Liver (tissue), 8 donors: ENCODE measurements at regions not wholly inside any gene's neighbourhood (a gene's known extent, or its start where the extent isn't known, plus 50 kb on each side); places are given as distances from the start of the nearest gene placed in this dataset.
"Not testable (repeated sequence)": the region's sequence is repeated elsewhere in the genome, so short reads cannot be mapped to it uniquely, and the experiment has no call there.

Experiments used
- DNase-seq: peaks from one replicate; pipeline ENCODE4 v3.0.0-alpha.2; 2017; ENCODE audit warnings: low spot score
- H3K27ac ChIP-seq, 2 donors: one replicate each; pipeline ENCODE4 v1.7.0; 2013; ENCODE audit warnings: inconsistent platforms in 2 of 2, low read length in 2 of 2, control low read depth in 1 of 2, low read depth in 1 of 2, mild to moderate bottlenecking in 1 of 2
- H3K27me3 ChIP-seq, 4 donors: one replicate each; pipeline versions ENCODE4 v1.6.1 to v1.7.0; 2013; ENCODE audit warnings: low read length in 3 of 4, inconsistent platforms in 1 of 4, mild to moderate bottlenecking in 1 of 4, moderate library complexity in 1 of 4; ENCODE audit not compliant: control insufficient read depth in 4 of 4, insufficient read depth in 4 of 4
- H3K36me3 ChIP-seq, 4 donors: one replicate each; pipeline versions ENCODE4 v1.6.1 to v1.7.0; 2013; ENCODE audit warnings: low read length in 3 of 4, mild to moderate bottlenecking in 3 of 4, low read depth in 1 of 4, moderate library complexity in 1 of 4; ENCODE audit not compliant: control insufficient read depth in 4 of 4, insufficient read depth in 3 of 4
- H3K4me1 ChIP-seq, 4 donors: one replicate each; pipeline versions ENCODE4 v1.6.1 to v1.7.0; 2013; ENCODE audit warnings: low read length in 3 of 4, mild to moderate bottlenecking in 3 of 4, moderate library complexity in 1 of 4; ENCODE audit not compliant: control insufficient read depth in 4 of 4, insufficient read depth in 4 of 4
- H3K4me3 ChIP-seq, 3 donors: one replicate each; pipeline versions ENCODE4 v1.6.1 to v1.7.0; 2013; ENCODE audit warnings: low read length in 3 of 3, control low read depth in 1 of 3, low read depth in 1 of 3, mild to moderate bottlenecking in 1 of 3
- H3K9ac ChIP-seq, 2 donors: one replicate each; pipeline ENCODE4 v1.7.0; 2013; ENCODE audit warnings: low read length in 2 of 2, mild to moderate bottlenecking in 2 of 2, moderate library complexity in 2 of 2, control low read depth in 1 of 2, low read depth in 1 of 2
- H3K9me3 ChIP-seq, 4 donors: one replicate each; pipeline versions ENCODE4 v1.6.1 to v1.7.0; 2013; ENCODE audit warnings: low read length in 3 of 4; ENCODE audit not compliant: control insufficient read depth in 4 of 4
- EGR1 ChIP-seq, 2 donors: IDR thresholded peaks; 2 replicates each; pipeline ENCODE4 v1.6.1; 2016 to 2018; ENCODE audit warnings: antibody characterized with exemption in 2 of 2, low read depth in 2 of 2
- FOXA1 ChIP-seq: IDR thresholded peaks from 2 replicates; pipeline ENCODE4 v1.6.1; 2016; ENCODE audit warnings: antibody characterized with exemption
- FOXA2 ChIP-seq: IDR thresholded peaks from 2 replicates; pipeline ENCODE4 v1.6.1; 2016; ENCODE audit warnings: antibody characterized with exemption
- GABPA ChIP-seq, 2 donors: IDR thresholded peaks in 1 of 2; conservative IDR thresholded peaks in 1 of 2; 2 replicates each; pipeline ENCODE4 v1.6.1; 2016; ENCODE audit warnings: antibody characterized with exemption in 2 of 2, mild to moderate bottlenecking in 1 of 2, moderate library complexity in 1 of 2
- HNF4G ChIP-seq: IDR thresholded peaks from 2 replicates; pipeline ENCODE4 v1.6.1; 2016; ENCODE audit warnings: antibody characterized with exemption
- JUND ChIP-seq, 2 donors: IDR thresholded peaks; 2 replicates each; pipeline ENCODE4 v1.6.1; 2016; ENCODE audit warnings: antibody characterized with exemption in 2 of 2
- NR2F2 ChIP-seq: IDR thresholded peaks from 2 replicates; pipeline ENCODE4 v1.6.1; 2016; ENCODE audit warnings: antibody characterized with exemption
- RAD21 ChIP-seq, 2 donors: IDR thresholded peaks; 2 replicates each; pipeline ENCODE4 v1.6.1; 2016; ENCODE audit warnings: antibody characterized with exemption in 2 of 2, mild to moderate bottlenecking in 2 of 2
- RXRA ChIP-seq, 2 donors: IDR thresholded peaks; 2 replicates each; pipeline ENCODE4 v1.6.1; 2017 to 2018; ENCODE audit warnings: antibody characterized with exemption in 2 of 2, mild to moderate bottlenecking in 1 of 2
- SP1 ChIP-seq: IDR thresholded peaks from 2 replicates; pipeline ENCODE4 v1.6.1; 2018; ENCODE audit warnings: antibody characterized with exemption, mild to moderate bottlenecking
- TAF1 ChIP-seq: conservative IDR thresholded peaks from 2 replicates; pipeline ENCODE4 v1.6.1; 2016; ENCODE audit warnings: antibody characterized with exemption, mild to moderate bottlenecking
- YY1 ChIP-seq: IDR thresholded peaks from 2 replicates; pipeline ENCODE4 v1.6.1; 2016; ENCODE audit warnings: antibody characterized with exemption, mild to moderate bottlenecking
- WGBS: extraction: QIAGEN DNeasy Blood & Tissue Kit; methylation state at CpG from one replicate; pipeline ENCODE4 v1.1.7; 2013; 5-methylcytosine and 5-hydroxymethylcytosine counted together
- TF ChIP-seq, protein P1 (sequence below): IDR thresholded peaks from 2 replicates; pipeline ENCODE4 v1.6.1; 2016; ENCODE audit warnings: antibody characterized with exemption
- TF ChIP-seq, protein P2 (sequence below): IDR thresholded peaks from 2 replicates; pipeline ENCODE4 v1.6.1; 2016; ENCODE audit warnings: antibody characterized with exemption
- TF ChIP-seq, protein P3 (sequence below): IDR thresholded peaks from 2 replicates; pipeline ENCODE4 v1.6.1; 2016; ENCODE audit warnings: antibody characterized with exemption
- TF ChIP-seq, protein P4 (sequence below): IDR thresholded peaks from 2 replicates; pipeline ENCODE4 v1.6.1; 2016; ENCODE audit warnings: antibody characterized with exemption, mild to moderate bottlenecking
- TF ChIP-seq, protein P5 (sequence below): fragments of 150-350 bp; IDR thresholded peaks from 2 replicates; pipeline ENCODE4 v1.5.1; 2017; ENCODE audit warnings: improper control_type of control experiment, low read depth, low read length; ENCODE audit not compliant: missing input control
- donor health status: healthy.
- donor health status: healthy.
- donor health status: healthy.
- donor health status: healthy.
- donor health status: healthy.

DNA sequence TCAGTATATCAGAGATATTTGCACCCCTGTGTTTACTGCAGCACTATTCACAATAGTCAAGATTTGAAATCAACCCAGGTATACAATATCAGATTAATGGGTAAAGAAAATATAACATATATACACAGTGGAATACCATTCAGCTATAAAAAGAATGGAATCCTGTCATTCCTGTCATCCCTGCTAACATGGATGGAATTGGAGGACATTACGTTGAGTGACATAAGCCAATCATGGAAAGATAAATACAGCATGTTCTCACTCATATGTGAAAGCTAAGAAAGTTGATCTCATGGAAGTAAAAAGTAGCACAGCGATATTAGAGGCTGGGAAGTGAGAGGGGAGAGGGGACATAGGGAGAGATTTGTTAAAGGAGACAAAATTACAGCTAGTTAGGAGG is 171.0 kb downstream of the ARL5B start:
- Histone ChIP-seq H3K4me3 (no peak overlapping the region), H3K9me3 (no peaks in the 10 kb centered on the region), H3K9ac (no peak overlapping the region), H3K27ac (no peak overlapping the region), H3K27me3 (no peaks in the 10 kb centered on the region), H3K36me3 (no peaks in the 10 kb centered on the region), H3K4me1 (no peaks in the 10 kb centered on the region)
- no peak for DNase-seq
- 63% methylated on average over 2 of the region's 2 CpGs for WGBS
- TF ChIP-seq NR2F2 = no peak
- TF ChIP-seq, protein P1, sequence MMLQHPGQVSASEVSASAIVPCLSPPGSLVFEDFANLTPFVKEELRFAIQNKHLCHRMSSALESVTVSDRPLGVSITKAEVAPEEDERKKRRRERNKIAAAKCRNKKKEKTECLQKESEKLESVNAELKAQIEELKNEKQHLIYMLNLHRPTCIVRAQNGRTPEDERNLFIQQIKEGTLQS = no peak
- TF ChIP-seq RXRA (IDR thresholded peaks at IDR 0.05) = no peak
- TF ChIP-seq, protein P2, sequence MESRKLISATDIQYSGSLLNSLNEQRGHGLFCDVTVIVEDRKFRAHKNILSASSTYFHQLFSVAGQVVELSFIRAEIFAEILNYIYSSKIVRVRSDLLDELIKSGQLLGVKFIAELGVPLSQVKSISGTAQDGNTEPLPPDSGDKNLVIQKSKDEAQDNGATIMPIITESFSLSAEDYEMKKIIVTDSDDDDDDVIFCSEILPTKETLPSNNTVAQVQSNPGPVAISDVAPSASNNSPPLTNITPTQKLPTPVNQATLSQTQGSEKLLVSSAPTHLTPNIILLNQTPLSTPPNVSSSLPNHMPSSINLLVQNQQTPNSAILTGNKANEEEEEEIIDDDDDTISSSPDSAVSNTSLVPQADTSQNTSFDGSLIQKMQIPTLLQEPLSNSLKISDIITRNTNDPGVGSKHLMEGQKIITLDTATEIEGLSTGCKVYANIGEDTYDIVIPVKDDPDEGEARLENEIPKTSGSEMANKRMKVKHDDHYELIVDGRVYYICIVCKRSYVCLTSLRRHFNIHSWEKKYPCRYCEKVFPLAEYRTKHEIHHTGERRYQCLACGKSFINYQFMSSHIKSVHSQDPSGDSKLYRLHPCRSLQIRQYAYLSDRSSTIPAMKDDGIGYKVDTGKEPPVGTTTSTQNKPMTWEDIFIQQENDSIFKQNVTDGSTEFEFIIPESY = no peak
- TF ChIP-seq YY1 = no peak
- TF ChIP-seq, protein P3, sequence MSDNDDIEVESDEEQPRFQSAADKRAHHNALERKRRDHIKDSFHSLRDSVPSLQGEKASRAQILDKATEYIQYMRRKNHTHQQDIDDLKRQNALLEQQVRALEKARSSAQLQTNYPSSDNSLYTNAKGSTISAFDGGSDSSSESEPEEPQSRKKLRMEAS = no peak
- TF ChIP-seq FOXA2 = no peak
- no peak for TF ChIP-seq TAF1
- TF ChIP-seq, protein P4, sequence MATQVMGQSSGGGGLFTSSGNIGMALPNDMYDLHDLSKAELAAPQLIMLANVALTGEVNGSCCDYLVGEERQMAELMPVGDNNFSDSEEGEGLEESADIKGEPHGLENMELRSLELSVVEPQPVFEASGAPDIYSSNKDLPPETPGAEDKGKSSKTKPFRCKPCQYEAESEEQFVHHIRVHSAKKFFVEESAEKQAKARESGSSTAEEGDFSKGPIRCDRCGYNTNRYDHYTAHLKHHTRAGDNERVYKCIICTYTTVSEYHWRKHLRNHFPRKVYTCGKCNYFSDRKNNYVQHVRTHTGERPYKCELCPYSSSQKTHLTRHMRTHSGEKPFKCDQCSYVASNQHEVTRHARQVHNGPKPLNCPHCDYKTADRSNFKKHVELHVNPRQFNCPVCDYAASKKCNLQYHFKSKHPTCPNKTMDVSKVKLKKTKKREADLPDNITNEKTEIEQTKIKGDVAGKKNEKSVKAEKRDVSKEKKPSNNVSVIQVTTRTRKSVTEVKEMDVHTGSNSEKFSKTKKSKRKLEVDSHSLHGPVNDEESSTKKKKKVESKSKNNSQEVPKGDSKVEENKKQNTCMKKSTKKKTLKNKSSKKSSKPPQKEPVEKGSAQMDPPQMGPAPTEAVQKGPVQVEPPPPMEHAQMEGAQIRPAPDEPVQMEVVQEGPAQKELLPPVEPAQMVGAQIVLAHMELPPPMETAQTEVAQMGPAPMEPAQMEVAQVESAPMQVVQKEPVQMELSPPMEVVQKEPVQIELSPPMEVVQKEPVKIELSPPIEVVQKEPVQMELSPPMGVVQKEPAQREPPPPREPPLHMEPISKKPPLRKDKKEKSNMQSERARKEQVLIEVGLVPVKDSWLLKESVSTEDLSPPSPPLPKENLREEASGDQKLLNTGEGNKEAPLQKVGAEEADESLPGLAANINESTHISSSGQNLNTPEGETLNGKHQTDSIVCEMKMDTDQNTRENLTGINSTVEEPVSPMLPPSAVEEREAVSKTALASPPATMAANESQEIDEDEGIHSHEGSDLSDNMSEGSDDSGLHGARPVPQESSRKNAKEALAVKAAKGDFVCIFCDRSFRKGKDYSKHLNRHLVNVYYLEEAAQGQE = no peak
- TF ChIP-seq, protein P5, sequence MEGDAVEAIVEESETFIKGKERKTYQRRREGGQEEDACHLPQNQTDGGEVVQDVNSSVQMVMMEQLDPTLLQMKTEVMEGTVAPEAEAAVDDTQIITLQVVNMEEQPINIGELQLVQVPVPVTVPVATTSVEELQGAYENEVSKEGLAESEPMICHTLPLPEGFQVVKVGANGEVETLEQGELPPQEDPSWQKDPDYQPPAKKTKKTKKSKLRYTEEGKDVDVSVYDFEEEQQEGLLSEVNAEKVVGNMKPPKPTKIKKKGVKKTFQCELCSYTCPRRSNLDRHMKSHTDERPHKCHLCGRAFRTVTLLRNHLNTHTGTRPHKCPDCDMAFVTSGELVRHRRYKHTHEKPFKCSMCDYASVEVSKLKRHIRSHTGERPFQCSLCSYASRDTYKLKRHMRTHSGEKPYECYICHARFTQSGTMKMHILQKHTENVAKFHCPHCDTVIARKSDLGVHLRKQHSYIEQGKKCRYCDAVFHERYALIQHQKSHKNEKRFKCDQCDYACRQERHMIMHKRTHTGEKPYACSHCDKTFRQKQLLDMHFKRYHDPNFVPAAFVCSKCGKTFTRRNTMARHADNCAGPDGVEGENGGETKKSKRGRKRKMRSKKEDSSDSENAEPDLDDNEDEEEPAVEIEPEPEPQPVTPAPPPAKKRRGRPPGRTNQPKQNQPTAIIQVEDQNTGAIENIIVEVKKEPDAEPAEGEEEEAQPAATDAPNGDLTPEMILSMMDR = no peak
- no peak for TF ChIP-seq JUND (IDR thresholded peaks at IDR 0.05)
- no peak for TF ChIP-seq FOXA1
- TF ChIP-seq RAD21 (IDR thresholded peaks at IDR 0.05) = no peak
- no peak for TF ChIP-seq SP1
- TF ChIP-seq HNF4G = no peak
- no peak for TF ChIP-seq GABPA (IDR thresholded peaks at IDR 0.05 in 1 of 2, conservative IDR thresholded peaks at IDR 0.05 in 1 of 2)
- TF ChIP-seq EGR1 (IDR thresholded peaks at IDR 0.05; ENCODE audit: low read depth in 2 of 2) = no peak

DNA sequence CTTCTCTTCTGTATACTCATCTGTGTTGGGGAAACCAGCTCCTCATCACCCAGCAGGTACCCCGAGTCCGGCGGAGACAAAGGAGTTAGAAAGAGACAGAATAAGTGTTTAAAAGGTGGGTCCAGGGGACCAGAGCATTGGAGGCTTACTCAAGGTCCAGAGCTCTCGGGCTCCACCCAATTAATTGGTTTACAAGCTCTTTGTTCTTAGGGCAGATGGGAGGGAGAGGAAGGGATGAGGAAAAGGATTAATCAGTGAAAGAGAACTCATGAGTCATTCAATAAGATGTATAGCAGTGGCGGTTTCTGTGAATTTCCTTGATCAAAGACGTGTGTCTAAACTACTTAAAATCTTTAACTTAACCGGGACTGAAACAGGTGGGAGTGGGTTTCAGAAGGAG is 192.0 kb upstream of the MALRD1 start:
- H3K36me3 ChIP-seq, H3K4me3 ChIP-seq, H3K9ac ChIP-seq, H3K4me1 ChIP-seq, H3K27ac ChIP-seq, H3K27me3 ChIP-seq, DNase-seq, H3K9me3 ChIP-seq: not testable (repeated sequence)
- WGBS = 73% methylated on average over 7 of the region's 7 CpGs
